ENCODE measurements at regions not wholly inside any gene's neighbourhood (a gene's known extent, or its start where the extent isn't known, plus 50 kb on each side); places are given as distances from the start of the nearest gene placed in this dataset.

DNA sequence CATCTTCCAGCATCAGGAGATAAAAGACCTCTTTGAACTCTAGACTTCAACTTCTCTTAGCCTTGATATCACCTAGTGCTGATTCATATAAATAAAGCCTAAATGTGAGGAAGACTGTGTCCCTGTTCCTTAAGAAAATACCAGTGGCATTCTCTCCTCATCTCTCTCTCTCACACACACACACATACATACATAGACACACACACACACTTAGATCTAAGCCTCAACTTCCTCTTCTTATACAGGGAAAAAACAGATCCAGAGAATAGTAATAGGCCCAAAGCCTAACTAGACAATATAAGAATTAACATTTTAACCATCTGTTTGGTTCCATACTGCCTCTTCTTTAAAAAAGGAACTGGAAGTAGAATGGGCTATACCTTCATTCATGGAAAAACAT lies 195.3 kb upstream of the NR4A3 start:
- H3K4me3 ChIP-seq (ENCODE audit: control insufficient read depth, low read depth, low read length): no peak overlapping the region
- no peak for DNase-seq (ENCODE audit: low read depth)
- TF ChIP-seq, protein P1, sequence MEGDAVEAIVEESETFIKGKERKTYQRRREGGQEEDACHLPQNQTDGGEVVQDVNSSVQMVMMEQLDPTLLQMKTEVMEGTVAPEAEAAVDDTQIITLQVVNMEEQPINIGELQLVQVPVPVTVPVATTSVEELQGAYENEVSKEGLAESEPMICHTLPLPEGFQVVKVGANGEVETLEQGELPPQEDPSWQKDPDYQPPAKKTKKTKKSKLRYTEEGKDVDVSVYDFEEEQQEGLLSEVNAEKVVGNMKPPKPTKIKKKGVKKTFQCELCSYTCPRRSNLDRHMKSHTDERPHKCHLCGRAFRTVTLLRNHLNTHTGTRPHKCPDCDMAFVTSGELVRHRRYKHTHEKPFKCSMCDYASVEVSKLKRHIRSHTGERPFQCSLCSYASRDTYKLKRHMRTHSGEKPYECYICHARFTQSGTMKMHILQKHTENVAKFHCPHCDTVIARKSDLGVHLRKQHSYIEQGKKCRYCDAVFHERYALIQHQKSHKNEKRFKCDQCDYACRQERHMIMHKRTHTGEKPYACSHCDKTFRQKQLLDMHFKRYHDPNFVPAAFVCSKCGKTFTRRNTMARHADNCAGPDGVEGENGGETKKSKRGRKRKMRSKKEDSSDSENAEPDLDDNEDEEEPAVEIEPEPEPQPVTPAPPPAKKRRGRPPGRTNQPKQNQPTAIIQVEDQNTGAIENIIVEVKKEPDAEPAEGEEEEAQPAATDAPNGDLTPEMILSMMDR (conservative IDR thresholded peaks at IDR 0.05; ENCODE audit: control insufficient read depth, insufficient read depth, low read depth, low read length): no peak

DNA sequence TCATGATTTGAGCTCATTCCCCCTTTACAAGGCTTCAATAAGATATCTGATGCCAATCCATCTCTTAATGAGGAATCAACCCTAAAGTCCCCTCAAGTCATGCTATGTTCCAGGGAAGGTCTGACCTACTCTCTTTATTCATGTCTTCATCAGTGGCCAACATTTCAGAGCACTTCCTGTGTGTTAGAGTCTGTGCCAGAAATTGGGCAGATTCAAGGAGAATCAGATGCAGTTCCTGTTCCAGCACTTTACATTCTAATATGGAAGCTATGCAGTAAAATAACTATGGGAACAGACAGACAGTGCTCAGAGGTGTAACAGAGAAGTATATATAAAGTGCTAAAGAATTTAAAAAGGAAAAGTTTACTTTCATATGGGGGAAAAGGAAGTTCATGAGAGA lies 193.4 kb upstream of the NR4A3 start:
- H3K4me3 ChIP-seq (ENCODE audit: control insufficient read depth, low read depth, low read length): no peak overlapping the region
- TF ChIP-seq, protein P1 (conservative IDR thresholded peaks at IDR 0.05; ENCODE audit: control insufficient read depth, insufficient read depth, low read depth, low read length): no peak

DNA sequence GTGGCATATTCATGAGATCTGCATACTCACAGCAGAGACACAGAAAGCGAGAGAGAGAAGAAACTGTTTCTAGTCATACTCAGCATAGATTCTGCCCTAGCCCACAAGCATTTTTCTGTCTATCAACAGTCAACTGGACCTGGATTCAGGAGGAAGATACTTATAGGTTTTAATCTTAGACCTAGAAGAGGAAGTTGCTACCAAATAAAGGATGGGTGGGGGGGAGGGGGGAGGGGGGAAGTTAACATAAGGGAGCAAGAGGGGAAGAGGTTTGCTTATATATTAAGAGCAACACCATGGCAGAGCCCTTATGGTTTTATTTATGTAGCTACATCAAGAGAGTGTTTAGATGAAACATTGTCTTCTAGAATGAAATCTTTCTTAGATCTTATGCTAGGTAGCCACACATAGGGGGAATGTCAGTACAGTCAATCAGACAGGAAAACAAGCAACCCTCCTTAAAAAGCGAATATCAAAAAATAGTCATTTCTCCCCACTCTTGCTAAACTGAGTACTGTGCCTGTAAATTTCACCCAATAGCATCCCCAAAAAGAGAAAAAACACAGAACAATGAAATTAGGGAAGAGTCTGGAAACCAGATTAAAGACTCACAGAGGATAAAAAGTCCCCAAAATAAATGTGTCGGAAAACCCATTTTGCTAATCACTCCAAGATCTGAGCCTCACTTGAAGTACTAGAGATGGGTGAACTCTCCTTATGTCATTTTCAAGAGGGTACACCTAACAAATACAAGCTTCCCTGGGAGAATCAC lies 192.7 kb upstream of the NR4A3 start:
- DNase-seq (ENCODE audit: low read depth): no peak
- TF ChIP-seq, protein P1 (conservative IDR thresholded peaks at IDR 0.05; ENCODE audit: control insufficient read depth, insufficient read depth, low read depth, low read length): no peak
- H3K4me3 ChIP-seq (ENCODE audit: control insufficient read depth, low read depth, low read length): no peak overlapping the region

More for the DNA sequence above, 193.4 kb upstream of the NR4A3 start:
- DNase-seq (ENCODE audit: low read depth): no peak

DNA sequence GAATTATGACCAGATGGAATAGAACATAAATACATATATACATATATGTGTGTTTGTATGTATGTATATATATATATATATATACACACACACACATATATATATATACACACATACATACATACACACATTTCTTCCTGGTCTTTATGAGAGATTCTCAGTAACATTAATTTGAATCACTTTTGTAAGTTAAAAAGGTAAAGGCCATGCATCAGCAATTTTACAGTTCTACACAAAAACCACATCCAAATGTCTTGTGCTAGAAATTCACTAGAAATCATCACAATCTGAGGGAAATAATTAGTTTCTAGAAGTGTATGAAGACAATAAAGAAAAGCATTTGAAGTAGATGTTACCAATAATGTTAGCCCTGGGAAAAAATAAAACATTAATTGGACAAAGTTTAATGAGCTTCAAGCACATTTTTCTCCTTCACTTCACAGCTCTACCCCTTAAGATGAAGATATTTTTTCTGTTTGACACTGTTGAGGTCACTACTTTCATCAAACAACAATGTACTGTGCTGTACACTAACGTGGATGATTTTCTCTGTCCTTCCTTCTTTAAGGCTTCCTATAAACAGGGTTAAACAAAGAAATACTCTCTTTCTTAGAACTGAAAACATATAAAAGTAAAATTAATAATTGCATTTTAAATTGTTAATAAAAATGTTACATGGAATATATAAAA lies 189.2 kb upstream of the NR4A3 start:
- H3K4me3 ChIP-seq (ENCODE audit: control insufficient read depth, low read depth, low read length): no peak overlapping the region
- no peak for DNase-seq (ENCODE audit: low read depth)
- TF ChIP-seq, protein P1 (conservative IDR thresholded peaks at IDR 0.05; ENCODE audit: control insufficient read depth, insufficient read depth, low read depth, low read length): no peak

DNA sequence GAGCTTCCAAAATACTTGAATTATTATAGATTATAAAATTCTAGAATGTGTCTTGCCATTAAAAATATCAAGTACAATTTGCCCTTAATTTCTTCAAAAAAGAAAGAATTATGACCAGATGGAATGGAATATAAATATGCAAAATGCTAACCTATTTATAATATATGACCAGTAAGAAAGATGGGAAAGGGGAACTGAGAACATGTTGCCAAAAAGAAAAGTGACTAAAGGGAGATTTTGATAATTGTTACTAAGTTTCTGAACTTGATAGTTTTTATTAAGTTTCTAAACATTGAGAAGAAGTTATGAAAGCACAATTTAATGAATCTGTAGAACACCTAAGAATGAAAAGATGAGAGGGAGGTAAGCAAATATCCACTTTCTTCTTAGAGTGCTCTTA lies 188.4 kb upstream of the NR4A3 start:
- H3K4me3 ChIP-seq (ENCODE audit: control insufficient read depth, low read depth, low read length): no peak overlapping the region
- DNase-seq (ENCODE audit: low read depth): no peak
- TF ChIP-seq, protein P1 (conservative IDR thresholded peaks at IDR 0.05; ENCODE audit: control insufficient read depth, insufficient read depth, low read depth, low read length): no peak

DNA sequence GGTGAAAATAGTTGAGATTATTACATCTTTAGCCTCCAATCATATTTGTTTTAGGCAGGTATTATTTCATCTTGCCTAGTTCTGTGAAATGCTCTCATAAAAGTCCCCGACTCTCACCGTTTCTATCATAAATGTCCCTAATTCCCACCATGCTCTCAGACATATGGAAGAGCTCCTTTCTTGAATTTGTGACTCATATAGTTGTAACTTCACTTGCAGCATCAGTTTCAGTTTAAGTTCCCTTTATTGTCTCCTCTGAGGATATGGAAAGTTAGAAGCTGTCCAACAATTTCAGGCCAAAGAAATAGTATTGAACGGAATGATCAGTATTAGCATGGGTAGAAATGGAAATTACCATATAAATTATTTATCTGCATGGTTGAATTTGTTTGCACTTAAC lies 187.5 kb upstream of the NR4A3 start:
- no peak overlapping the region for H3K4me3 ChIP-seq (ENCODE audit: control insufficient read depth, low read depth, low read length)
- TF ChIP-seq, protein P1 (conservative IDR thresholded peaks at IDR 0.05; ENCODE audit: control insufficient read depth, insufficient read depth, low read depth, low read length): no peak
- DNase-seq (ENCODE audit: low read depth): peak; percentile 6
